ENCODE measurements at regions not wholly inside any gene's neighbourhood (a gene's known extent, or its start where the extent isn't known, plus 50 kb on each side); places are given as distances from the start of the nearest gene placed in this dataset.
"Not testable (repeated sequence)": the region's sequence is repeated elsewhere in the genome, so short reads cannot be mapped to it uniquely, and the experiment has no call there.

DNA sequence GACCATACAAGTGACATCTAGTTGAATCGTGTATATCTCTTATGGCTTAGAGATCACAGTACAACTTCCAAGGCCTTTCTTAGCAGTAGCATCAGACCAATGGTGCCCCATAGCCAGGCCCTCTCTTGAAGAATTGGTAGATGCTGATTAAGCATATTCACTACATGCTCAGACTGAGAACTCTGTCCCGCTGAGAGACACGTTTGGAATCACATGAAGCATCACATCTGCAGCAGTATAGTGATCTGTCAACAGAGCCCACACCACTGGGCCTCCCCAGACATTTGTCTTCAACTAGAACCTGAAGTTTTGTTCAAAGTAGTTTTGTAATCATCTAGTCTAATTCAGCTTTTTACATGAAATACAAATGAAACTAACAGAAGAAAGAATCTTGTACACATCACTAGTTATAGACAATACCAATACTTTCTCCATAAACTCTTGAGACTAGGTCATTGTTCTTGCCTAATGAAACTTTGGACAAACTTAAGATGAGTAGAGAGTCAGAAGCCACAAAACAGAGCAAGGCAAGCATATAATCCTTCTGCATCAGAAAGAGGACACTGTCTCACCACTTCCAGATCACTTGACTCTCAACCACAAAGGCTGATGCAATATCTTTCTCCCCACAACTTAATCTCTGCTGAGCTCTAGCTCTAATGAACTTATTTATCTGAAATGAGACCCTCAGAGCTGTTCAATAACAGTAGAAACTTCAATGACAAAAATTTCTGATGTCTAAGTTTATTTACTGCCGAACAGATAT, 182.7 kb downstream of the TBX18 start:
- peak; percentile 93 for DNase-seq (ENCODE audit: low read depth)
- TF ChIP-seq, protein P1, sequence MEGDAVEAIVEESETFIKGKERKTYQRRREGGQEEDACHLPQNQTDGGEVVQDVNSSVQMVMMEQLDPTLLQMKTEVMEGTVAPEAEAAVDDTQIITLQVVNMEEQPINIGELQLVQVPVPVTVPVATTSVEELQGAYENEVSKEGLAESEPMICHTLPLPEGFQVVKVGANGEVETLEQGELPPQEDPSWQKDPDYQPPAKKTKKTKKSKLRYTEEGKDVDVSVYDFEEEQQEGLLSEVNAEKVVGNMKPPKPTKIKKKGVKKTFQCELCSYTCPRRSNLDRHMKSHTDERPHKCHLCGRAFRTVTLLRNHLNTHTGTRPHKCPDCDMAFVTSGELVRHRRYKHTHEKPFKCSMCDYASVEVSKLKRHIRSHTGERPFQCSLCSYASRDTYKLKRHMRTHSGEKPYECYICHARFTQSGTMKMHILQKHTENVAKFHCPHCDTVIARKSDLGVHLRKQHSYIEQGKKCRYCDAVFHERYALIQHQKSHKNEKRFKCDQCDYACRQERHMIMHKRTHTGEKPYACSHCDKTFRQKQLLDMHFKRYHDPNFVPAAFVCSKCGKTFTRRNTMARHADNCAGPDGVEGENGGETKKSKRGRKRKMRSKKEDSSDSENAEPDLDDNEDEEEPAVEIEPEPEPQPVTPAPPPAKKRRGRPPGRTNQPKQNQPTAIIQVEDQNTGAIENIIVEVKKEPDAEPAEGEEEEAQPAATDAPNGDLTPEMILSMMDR (IDR thresholded peaks at IDR 0.05; ENCODE audit: insufficient read depth, low read depth, low read length): no peak
- H3K4me3 ChIP-seq (ENCODE audit: low read depth, low read length): no peak overlapping the region

DNA sequence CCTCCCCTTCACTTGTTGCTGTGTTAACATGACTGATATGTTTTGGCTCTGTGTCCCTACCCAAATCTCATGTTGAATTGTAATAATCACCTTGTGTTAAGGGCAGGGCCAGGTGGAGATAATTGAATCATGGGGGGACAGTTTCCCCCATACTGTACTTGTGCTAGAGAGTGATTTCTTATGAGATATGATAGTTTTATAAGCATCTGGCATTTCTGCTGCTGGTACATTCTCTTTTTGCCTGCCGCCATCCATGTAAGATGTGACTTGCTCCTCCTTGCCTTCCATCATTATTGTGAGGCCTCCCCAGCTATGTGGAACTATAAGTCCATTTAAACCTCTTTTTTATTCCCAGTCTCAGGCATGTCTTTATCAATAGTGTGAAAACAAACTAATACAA, 185.0 kb downstream of the TBX18 start:
- no peak for DNase-seq (ENCODE audit: low read depth)
- TF ChIP-seq, protein P1 (IDR thresholded peaks at IDR 0.05; ENCODE audit: insufficient read depth, low read depth, low read length): no peak
- no peak overlapping the region for H3K4me3 ChIP-seq (ENCODE audit: low read depth, low read length)

DNA sequence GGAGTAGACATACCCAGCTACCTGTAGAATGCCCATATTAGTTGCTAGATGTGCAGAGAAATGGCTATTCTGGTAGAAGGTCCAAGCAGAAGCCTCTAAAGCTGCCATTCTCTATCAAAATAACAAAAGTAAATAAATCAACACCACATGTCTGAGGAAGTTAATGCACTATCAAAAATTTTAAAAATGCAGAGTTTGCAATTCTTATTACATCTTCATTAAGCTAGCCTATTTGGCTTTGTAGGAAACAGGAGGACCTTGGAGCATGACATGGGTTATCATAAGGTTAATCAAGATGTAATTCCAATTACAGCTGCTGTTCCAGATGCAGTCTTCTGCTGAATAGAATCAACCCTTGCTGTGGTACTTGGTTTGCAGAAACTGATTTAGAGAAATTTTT, 188.4 kb downstream of the TBX18 start:
- no peak overlapping the region for H3K4me3 ChIP-seq (ENCODE audit: low read depth, low read length)
- DNase-seq (ENCODE audit: low read depth): no peak
- TF ChIP-seq, protein P1 (IDR thresholded peaks at IDR 0.05; ENCODE audit: insufficient read depth, low read depth, low read length): no peak

DNA sequence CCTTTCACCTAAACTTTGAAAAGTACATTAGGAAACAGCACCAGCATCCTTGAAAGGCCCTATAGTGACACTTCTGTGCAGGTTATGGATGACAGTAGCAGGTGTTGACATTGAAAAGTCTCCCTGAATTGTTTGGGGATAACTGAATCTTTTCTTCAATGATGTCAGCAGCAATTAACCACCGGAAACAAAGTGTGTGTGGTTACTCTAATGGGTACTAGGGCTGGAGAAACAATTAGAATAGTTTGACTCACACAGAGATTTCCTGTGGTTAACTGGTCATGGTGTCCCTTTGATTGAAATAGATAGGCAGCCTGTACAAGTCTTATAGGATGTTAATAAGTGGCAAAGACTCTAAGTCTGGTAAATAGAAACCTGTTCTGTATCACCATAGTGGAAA, 189.1 kb downstream of the TBX18 start:
- no peak for DNase-seq (ENCODE audit: low read depth)
- TF ChIP-seq, protein P1 (IDR thresholded peaks at IDR 0.05; ENCODE audit: insufficient read depth, low read depth, low read length): no peak
- no peak overlapping the region for H3K4me3 ChIP-seq (ENCODE audit: low read depth, low read length)

DNA sequence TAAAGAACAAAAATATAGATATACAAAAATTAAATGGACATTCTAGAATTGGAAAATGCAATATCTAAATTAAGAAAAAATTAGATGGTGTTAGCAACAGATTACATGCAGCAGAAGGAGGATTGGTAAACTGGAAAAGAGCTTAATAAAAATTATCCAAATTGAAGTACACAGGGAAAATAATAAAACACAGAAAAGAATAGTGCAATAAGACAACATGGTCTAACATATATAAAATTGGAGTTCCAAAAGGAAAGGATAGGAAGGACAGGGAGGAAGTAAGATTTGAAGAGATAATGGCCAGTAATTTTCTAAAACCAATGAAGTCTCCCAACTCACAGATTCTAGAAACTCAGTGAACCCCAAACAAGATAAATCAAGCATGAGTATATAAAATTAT, 194.5 kb downstream of the TBX18 start:
- no peak for DNase-seq (ENCODE audit: low read depth)
- TF ChIP-seq, protein P1 (IDR thresholded peaks at IDR 0.05; ENCODE audit: insufficient read depth, low read depth, low read length): no peak
- no peak overlapping the region for H3K4me3 ChIP-seq (ENCODE audit: low read depth, low read length)

DNA sequence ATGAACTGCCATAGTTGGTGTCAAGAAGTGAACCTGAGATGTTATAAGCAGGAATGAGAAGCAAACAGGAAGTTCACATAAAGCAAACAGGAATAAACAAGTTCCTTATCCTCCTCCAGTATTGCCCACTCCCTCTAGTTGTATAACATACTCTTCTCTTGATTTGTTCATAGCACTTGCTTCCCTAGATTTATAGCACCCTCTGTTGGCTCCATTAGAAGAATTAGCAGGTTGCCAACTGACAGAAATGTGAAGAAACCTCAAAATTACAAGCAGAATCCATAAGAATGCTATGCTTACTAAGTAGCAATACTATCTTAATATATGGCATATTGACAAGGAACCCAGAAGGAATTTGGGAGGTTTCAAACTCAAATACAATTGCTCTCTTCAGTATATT, 195.4 kb downstream of the TBX18 start:
- DNase-seq (ENCODE audit: low read depth): peak; percentile 54
- H3K4me3 ChIP-seq (ENCODE audit: low read depth, low read length): no peak overlapping the region
- TF ChIP-seq, protein P1 (IDR thresholded peaks at IDR 0.05; ENCODE audit: insufficient read depth, low read depth, low read length): peak; percentile 42

DNA sequence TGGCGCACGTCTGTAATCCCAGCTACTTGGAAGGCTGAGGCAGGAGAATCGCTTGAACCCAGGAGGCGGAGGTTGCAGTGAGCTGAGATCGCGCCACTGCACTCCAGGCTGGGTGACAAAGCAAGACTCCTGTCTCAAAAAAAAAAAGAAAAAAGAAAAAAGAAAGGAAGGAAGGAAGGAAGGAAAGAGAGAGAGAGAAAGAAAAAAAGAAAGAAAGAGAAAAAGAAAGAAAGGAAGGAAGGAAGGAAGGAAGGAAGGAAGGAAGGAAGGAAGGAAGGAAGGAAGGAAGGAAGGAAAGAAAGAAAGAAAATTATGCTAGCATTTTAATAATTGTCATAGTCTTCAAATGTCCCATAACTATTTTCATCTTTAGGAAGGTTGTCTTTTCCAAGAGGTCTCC, 198.7 kb downstream of the TBX18 start:
- DNase-seq (ENCODE audit: low read depth): not testable (repeated sequence)

More for the DNA sequence above, 198.7 kb downstream of the TBX18 start:
- not testable (repeated sequence) for H3K4me3 ChIP-seq (ENCODE audit: low read depth, low read length)
